A549 (cell line): ENCODE measurements at regions not wholly inside any gene's neighbourhood (a gene's known extent, or its start where the extent isn't known, plus 50 kb on each side); places are given as distances from the start of the nearest gene placed in this dataset.

ENCODE experiments used
- ATAC-seq, 2 experiments: fragments of 200-7000 bp in 1 of 2; fragments of >200 bp in 1 of 2; cut with Nextera tagmentation in 1 of 2; cut with Tn5 transposase in 1 of 2; 3 replicates each; pipeline versions ENCODE4 v1.8.0 to v1.9.1; 2018 to 2020; ENCODE audit warnings: mild to moderate bottlenecking in 1 of 2, moderate library complexity in 1 of 2
- CTCF ChIA-PET: fragments of 300-600 bp; sonication (Branson Sonifier 250); formaldehyde crosslinking; extraction: SDS; loops from one replicate; lab custom pipeline; 2021; ENCODE audit warnings: antibody characterized with exemption, inconsistent platforms; lab: Yijun Ruan, JAX
- POLR2A ChIA-PET: fragments of 350-600 bp; formaldehyde crosslinking; extraction: SDS; loops from one replicate; lab custom pipeline; 2021; ENCODE audit warnings: antibody characterized with exemption, inconsistent platforms; lab: Yijun Ruan, JAX
- DNase-seq, 2 experiments: peaks; one replicate each; pipeline versions ENCODE4 v3.0.0 to v3.0.0-alpha.2; 2011 to 2016; ENCODE audit warnings: low read depth in 1 of 2, low spot score in 1 of 2
- FAIRE-seq: peaks from 2 replicates; lab custom pipeline; 2011; peaks lifted over from hg19 to GRCh38; lab: Jason Lieb, UNC
- H3K27ac ChIP-seq, 2 experiments: fragments of >200 bp; sonication (Bioruptor Twin); formaldehyde crosslinking; 3 replicates each; pipeline ENCODE4 v1.5.1; 2016 to 2017
- H3K4me1 ChIP-seq: fragments of >200 bp; sonication (Bioruptor Twin); formaldehyde crosslinking; 3 replicates; pipeline ENCODE4 v1.6.1; 2016
- H3K4me2 ChIP-seq: fragments of >200 bp; sonication (Bioruptor Twin); formaldehyde crosslinking; 3 replicates; pipeline ENCODE4 v1.6.1; 2016
- H3K4me3 ChIP-seq: fragments of >200 bp; sonication (Bioruptor Twin); formaldehyde crosslinking; 3 replicates; pipeline ENCODE4 v1.5.1; 2016
- H3K9me3 ChIP-seq: fragments of >200 bp; sonication (Bioruptor Twin); formaldehyde crosslinking; 3 replicates; pipeline ENCODE4 v1.6.1; 2016
- BCL3 ChIP-seq: fragments of >200 bp; sonication (Bioruptor Twin); formaldehyde crosslinking; IDR thresholded peaks from 3 replicates; pipeline ENCODE4 v1.6.1; 2016
- BHLHE40 ChIP-seq: IDR thresholded peaks from 2 replicates; pipeline ENCODE4 v1.6.1; 2012; ENCODE audit warnings: low read depth, low read length, inconsistent platforms
- CBX8 ChIP-seq: fragments of 200-600 bp; sonication (generic); IDR thresholded peaks from 2 replicates; pipeline ENCODE4 v1.6.1; 2016
- CEBPB ChIP-seq, 2 experiments: fragments of >200 bp in 1 of 2; sonication (Bioruptor Twin) in 1 of 2; formaldehyde crosslinking in 1 of 2; IDR thresholded peaks; 2 replicates each; pipeline ENCODE4 v1.6.1; 2012 to 2016
- CHD2 ChIP-seq: fragments of 150-350 bp; IDR thresholded peaks from 2 replicates; pipeline ENCODE4 v1.6.1; 2014; ENCODE audit warnings: low read length; ENCODE audit not compliant: partially characterized antibody
- CHD4 ChIP-seq: fragments of 200-600 bp; sonication (generic); IDR thresholded peaks from 2 replicates; pipeline ENCODE4 v1.6.1; 2016; ENCODE audit warnings: antibody characterized with exemption, mild to moderate bottlenecking, borderline replicate concordance
- E2F6 ChIP-seq: IDR thresholded peaks from 2 replicates; pipeline ENCODE4 v1.6.1; 2012; ENCODE audit warnings: low read depth, borderline replicate concordance
- EHF ChIP-seq: fragments of 250-450 bp; sonication (Bioruptor Pico); IDR thresholded peaks from 2 replicates; pipeline ENCODE4 v1.5.0; 2020; ENCODE audit warnings: mild to moderate bottlenecking
- EHMT2 ChIP-seq: fragments of 200-600 bp; sonication (generic); IDR thresholded peaks from 2 replicates; pipeline ENCODE4 v1.6.1; 2016; ENCODE audit warnings: antibody characterized with exemption, low read depth, mild to moderate bottlenecking, moderate library complexity
- EP300 ChIP-seq, 2 experiments: fragments of >200 bp; sonication (Bioruptor Twin); formaldehyde crosslinking; IDR thresholded peaks; 2 replicates in 1 of 2; 3 replicates in 1 of 2; pipeline ENCODE4 v1.6.1; 2016 to 2017
- ESRRA ChIP-seq: fragments of 150-350 bp; IDR thresholded peaks from 2 replicates; pipeline ENCODE4 v1.6.1; 2014; ENCODE audit warnings: mild to moderate bottlenecking, low read length, borderline replicate concordance
- FOSB ChIP-seq: fragments of 250-450 bp; sonication (Bioruptor Pico); IDR thresholded peaks from 2 replicates; pipeline ENCODE4 v1.5.0; 2020; ENCODE audit warnings: mild to moderate bottlenecking, moderate library complexity
- FOXS1 ChIP-seq: fragments of 250-450 bp; sonication (Bioruptor Pico); IDR thresholded peaks from 2 replicates; pipeline ENCODE4 v1.5.0; 2020; ENCODE audit warnings: mild to moderate bottlenecking, moderate library complexity
- HES2 ChIP-seq: fragments of >200 bp; sonication (Bioruptor Twin); formaldehyde crosslinking; IDR thresholded peaks from 2 replicates; pipeline ENCODE4 v1.6.1; 2016
- HOXA7 ChIP-seq: fragments of 250-450 bp; sonication (Bioruptor Pico); IDR thresholded peaks from 2 replicates; pipeline ENCODE4 v1.5.0; 2020; ENCODE audit warnings: mild to moderate bottlenecking, moderate library complexity
- KDM1A ChIP-seq: fragments of 200-600 bp; sonication (generic); IDR thresholded peaks from 2 replicates; pipeline ENCODE4 v1.6.1; 2016; ENCODE audit warnings: low read depth, mild to moderate bottlenecking
- MYC ChIP-seq: IDR thresholded peaks from 2 replicates; pipeline ENCODE4 v1.6.1; 2012; ENCODE audit warnings: mild to moderate bottlenecking, inconsistent platforms, low read length, improper control_type of control experiment, borderline replicate concordance
- NFE2L2 ChIP-seq: fragments of 150-350 bp; conservative IDR thresholded peaks from 2 replicates; pipeline ENCODE4 v1.6.1; 2014; ENCODE audit warnings: low read length
- NPAS2 ChIP-seq: fragments of 250-450 bp; sonication (Bioruptor Pico); IDR thresholded peaks from 2 replicates; pipeline ENCODE4 v1.8.0; 2022; ENCODE audit warnings: mild to moderate bottlenecking, moderate library complexity, borderline replicate concordance
- NR3C1 ChIP-seq: fragments of >200 bp; sonication (Bioruptor Twin); formaldehyde crosslinking; IDR thresholded peaks from 3 replicates; pipeline ENCODE4 v1.6.1; 2017
- PHF8 ChIP-seq: fragments of 200-600 bp; sonication (generic); IDR thresholded peaks from 2 replicates; pipeline ENCODE4 v1.6.1; 2016; ENCODE audit warnings: low read depth, mild to moderate bottlenecking, antibody characterized with exemption, moderate library complexity, borderline replicate concordance
- POLR2A ChIP-seq: IDR thresholded peaks from 2 replicates; pipeline ENCODE4 v1.6.1; 2012; ENCODE audit warnings: mild to moderate bottlenecking, low read length
- RAD21 ChIP-seq, 2 experiments: fragments of >200 bp in 1 of 2; sonication (Bioruptor Twin) in 1 of 2; formaldehyde crosslinking in 1 of 2; IDR thresholded peaks in 1 of 2; conservative IDR thresholded peaks in 1 of 2; 2 replicates in 1 of 2; 3 replicates in 1 of 2; pipeline ENCODE4 v1.6.1; 2012 to 2018; ENCODE audit warnings: inconsistent platforms in 1 of 2
- RCOR1 ChIP-seq: fragments of 150-350 bp; IDR thresholded peaks from 2 replicates; pipeline ENCODE4 v1.6.1; 2014; ENCODE audit warnings: antibody characterized with exemption, low read length, low read depth
- RFX5 ChIP-seq: fragments of 450-650 bp; IDR thresholded peaks from 2 replicates; pipeline ENCODE4 v1.7.1; 2014; ENCODE audit warnings: antibody characterized with exemption, mild to moderate bottlenecking, moderate library complexity
- ZC3H11A ChIP-seq: fragments of 450-650 bp; IDR thresholded peaks from 2 replicates; pipeline ENCODE4 v1.6.1; 2014; ENCODE audit warnings: antibody characterized with exemption, mild to moderate bottlenecking
- WGBS: methylation state at CpG from one replicate; pipeline ENCODE4 v1.1.6; 2017; ENCODE audit errors: missing lambda C conversion rate; 5-methylcytosine and 5-hydroxymethylcytosine counted together
- TF ChIP-seq, protein P1 (sequence below): fragments of 150-350 bp; IDR thresholded peaks from 2 replicates; pipeline ENCODE4 v1.6.1; 2014; ENCODE audit warnings: low read depth, mild to moderate bottlenecking, low read length
- TF ChIP-seq, protein P2 (sequence below): fragments of 250-450 bp; sonication (Bioruptor Pico); IDR thresholded peaks from 2 replicates; pipeline ENCODE4 v1.5.0; 2020; ENCODE audit warnings: low read depth, mild to moderate bottlenecking, moderate library complexity
- TF ChIP-seq, protein P3 (sequence below): IDR thresholded peaks from 2 replicates; pipeline ENCODE4 v1.6.1; 2012
- TF ChIP-seq, protein P4 (sequence below): fragments of >200 bp; sonication (Bioruptor Twin); formaldehyde crosslinking; IDR thresholded peaks from 3 replicates; pipeline ENCODE4 v1.5.1; 2016

- Histone ChIP-seq H3K9me3 (no peaks in the 10 kb centered on the region), H3K4me2 (no peak overlapping the region), H3K4me1 (no peaks in the 10 kb centered on the region), H3K27ac (no peak overlapping the region), H3K4me3 (no peak overlapping the region)
- ChIA-PET POLR2A (no interaction called here), CTCF (no interaction called here)
- DNase-seq, result no peak
- TF ChIP-seq NR3C1, result no peak
- TF ChIP-seq, protein P1, sequence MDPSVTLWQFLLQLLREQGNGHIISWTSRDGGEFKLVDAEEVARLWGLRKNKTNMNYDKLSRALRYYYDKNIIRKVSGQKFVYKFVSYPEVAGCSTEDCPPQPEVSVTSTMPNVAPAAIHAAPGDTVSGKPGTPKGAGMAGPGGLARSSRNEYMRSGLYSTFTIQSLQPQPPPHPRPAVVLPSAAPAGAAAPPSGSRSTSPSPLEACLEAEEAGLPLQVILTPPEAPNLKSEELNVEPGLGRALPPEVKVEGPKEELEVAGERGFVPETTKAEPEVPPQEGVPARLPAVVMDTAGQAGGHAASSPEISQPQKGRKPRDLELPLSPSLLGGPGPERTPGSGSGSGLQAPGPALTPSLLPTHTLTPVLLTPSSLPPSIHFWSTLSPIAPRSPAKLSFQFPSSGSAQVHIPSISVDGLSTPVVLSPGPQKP, result no peak
- no peak for TF ChIP-seq PHF8
- TF ChIP-seq BCL3, result no peak
- no peak for TF ChIP-seq CEBPB (IDR thresholded peaks at IDR 0.05)
- no peak for TF ChIP-seq RAD21 (conservative IDR thresholded peaks at IDR 0.05 in 1 of 2, IDR thresholded peaks at IDR 0.05 in 1 of 2)
- no peak for TF ChIP-seq POLR2A
- TF ChIP-seq, protein P2, sequence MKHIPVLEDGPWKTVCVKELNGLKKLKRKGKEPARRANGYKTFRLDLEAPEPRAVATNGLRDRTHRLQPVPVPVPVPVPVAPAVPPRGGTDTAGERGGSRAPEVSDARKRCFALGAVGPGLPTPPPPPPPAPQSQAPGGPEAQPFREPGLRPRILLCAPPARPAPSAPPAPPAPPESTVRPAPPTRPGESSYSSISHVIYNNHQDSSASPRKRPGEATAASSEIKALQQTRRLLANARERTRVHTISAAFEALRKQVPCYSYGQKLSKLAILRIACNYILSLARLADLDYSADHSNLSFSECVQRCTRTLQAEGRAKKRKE (CRISPR knock-in tag), result no peak
- no peak for TF ChIP-seq EHMT2
- no peak for TF ChIP-seq HOXA7 (CRISPR knock-in tag)
- TF ChIP-seq HES2, result no peak
- no peak for TF ChIP-seq ESRRA
- no peak for TF ChIP-seq CBX8
- WGBS, result 0% methylated on average over 1 of the region's 1 CpG
- no peak for FAIRE-seq
- ATAC-seq, result no peak
These were observed 304.7 kb upstream of the NREP start for GRCh38 chr5:112061666-112062065.

- Histone ChIP-seq H3K4me3 (no peak overlapping the region), H3K27ac (no peak overlapping the region), H3K4me1 (no peaks in the 10 kb centered on the region), H3K9me3 (no peaks in the 10 kb centered on the region), H3K4me2 (no peak overlapping the region)
- ChIA-PET CTCF (no interaction called here), POLR2A (no interaction called here)
- 64% methylated on average over 3 of the region's 3 CpGs for WGBS
- no peak for ATAC-seq
- FAIRE-seq, result no peak
- TF ChIP-seq CBX8 (no peak), RAD21 (conservative IDR thresholded peaks at IDR 0.05 in 1 of 2, IDR thresholded peaks at IDR 0.05 in 1 of 2) (no peak), CHD4 (no peak), KDM1A (no peak), NFE2L2 (no peak), FOSB (CRISPR knock-in tag) (no peak), CHD2 (no peak), RCOR1 (no peak), EHF (CRISPR knock-in tag) (no peak), MYC (no peak), NPAS2 (CRISPR knock-in tag) (no peak), EP300 (IDR thresholded peaks at IDR 0.05) (no peak), E2F6 (no peak), ZC3H11A (no peak), FOXS1 (CRISPR knock-in tag) (no peak), BHLHE40 (no peak), RFX5 (no peak)
- TF ChIP-seq, protein P2 (CRISPR knock-in tag), result no peak
- TF ChIP-seq, protein P3, sequence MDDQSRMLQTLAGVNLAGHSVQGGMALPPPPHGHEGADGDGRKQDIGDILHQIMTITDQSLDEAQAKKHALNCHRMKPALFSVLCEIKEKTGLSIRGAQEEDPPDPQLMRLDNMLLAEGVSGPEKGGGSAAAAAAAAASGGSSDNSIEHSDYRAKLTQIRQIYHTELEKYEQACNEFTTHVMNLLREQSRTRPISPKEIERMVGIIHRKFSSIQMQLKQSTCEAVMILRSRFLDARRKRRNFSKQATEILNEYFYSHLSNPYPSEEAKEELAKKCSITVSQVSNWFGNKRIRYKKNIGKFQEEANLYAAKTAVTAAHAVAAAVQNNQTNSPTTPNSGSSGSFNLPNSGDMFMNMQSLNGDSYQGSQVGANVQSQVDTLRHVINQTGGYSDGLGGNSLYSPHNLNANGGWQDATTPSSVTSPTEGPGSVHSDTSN, result no peak
- TF ChIP-seq, protein P4, sequence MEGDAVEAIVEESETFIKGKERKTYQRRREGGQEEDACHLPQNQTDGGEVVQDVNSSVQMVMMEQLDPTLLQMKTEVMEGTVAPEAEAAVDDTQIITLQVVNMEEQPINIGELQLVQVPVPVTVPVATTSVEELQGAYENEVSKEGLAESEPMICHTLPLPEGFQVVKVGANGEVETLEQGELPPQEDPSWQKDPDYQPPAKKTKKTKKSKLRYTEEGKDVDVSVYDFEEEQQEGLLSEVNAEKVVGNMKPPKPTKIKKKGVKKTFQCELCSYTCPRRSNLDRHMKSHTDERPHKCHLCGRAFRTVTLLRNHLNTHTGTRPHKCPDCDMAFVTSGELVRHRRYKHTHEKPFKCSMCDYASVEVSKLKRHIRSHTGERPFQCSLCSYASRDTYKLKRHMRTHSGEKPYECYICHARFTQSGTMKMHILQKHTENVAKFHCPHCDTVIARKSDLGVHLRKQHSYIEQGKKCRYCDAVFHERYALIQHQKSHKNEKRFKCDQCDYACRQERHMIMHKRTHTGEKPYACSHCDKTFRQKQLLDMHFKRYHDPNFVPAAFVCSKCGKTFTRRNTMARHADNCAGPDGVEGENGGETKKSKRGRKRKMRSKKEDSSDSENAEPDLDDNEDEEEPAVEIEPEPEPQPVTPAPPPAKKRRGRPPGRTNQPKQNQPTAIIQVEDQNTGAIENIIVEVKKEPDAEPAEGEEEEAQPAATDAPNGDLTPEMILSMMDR, result no peak
- no peak for DNase-seq
These were observed 302.7 kb upstream of the NREP start for GRCh38 chr5:112059579-112060135.
